BLaER1 treated with 17β-estradiol and CSF1 and Interleukin-3, amounts not matched to agents 10 nM and 100 nM (cell line): ENCODE measurements at regions not wholly inside any gene's neighbourhood (a gene's known extent, or its start where the extent isn't known, plus 50 kb on each side); places are given as distances from the start of the nearest gene placed in this dataset.

Experiments
- H3K27ac ChIP-seq, 11 experiments: shearing (Covaris generic); formaldehyde crosslinking; 2 replicates each; pipeline ENCODE4 v1.8.1; 2022
- H3K27me3 ChIP-seq, 11 experiments: shearing (Covaris generic); formaldehyde crosslinking; 2 replicates each; pipeline ENCODE4 v1.8.1; 2022
- H3K36me3 ChIP-seq, 11 experiments: shearing (Covaris generic); formaldehyde crosslinking; 2 replicates each; pipeline ENCODE4 v1.8.1; 2022
- H3K4me1 ChIP-seq, 10 experiments: shearing (Covaris generic); formaldehyde crosslinking; 2 replicates each; pipeline ENCODE4 v1.8.1; 2022
- H3K4me2 ChIP-seq, 11 experiments: shearing (Covaris generic); formaldehyde crosslinking; 2 replicates each; pipeline ENCODE4 v1.8.1; 2022
- H3K4me3 ChIP-seq, 10 experiments: shearing (Covaris generic); formaldehyde crosslinking; 2 replicates each; pipeline ENCODE4 v1.8.1; 2022
- H3K9ac ChIP-seq, 11 experiments: shearing (Covaris generic); formaldehyde crosslinking; 2 replicates each; pipeline ENCODE4 v1.8.1; 2022
- H3K9me3 ChIP-seq, 11 experiments: shearing (Covaris generic); formaldehyde crosslinking; replicated peaks in 1 of 11; 2 replicates each; pipeline ENCODE4 v1.8.1; 2022
- H4K20me1 ChIP-seq, 11 experiments: shearing (Covaris generic); formaldehyde crosslinking; 2 replicates each; pipeline ENCODE4 v1.8.1; 2022
- Cebpa-rat ChIP-seq, 11 experiments: shearing (Covaris generic); IDR thresholded peaks; 2 replicates each; pipeline ENCODE4 v1.8.1; 2022

- no peaks in the 10 kb centered on the region for H3K4me1 ChIP-seq
- no peaks in the 10 kb centered on the region for H3K27me3 ChIP-seq
- no peak overlapping the region for H3K4me2 ChIP-seq
- H3K36me3 ChIP-seq = no peaks in the 10 kb centered on the region
- H3K9ac ChIP-seq = no peak overlapping the region
- H4K20me1 ChIP-seq = no peaks in the 10 kb centered on the region
- no peaks in the 10 kb centered on the region for H3K9me3 ChIP-seq
- H3K27ac ChIP-seq = no peak overlapping the region
- TF ChIP-seq Cebpa-rat (IDR thresholded peaks at IDR 0.05) = no peak
- no peak overlapping the region for H3K4me3 ChIP-seq
Measured at GRCh38 chr5:82925061-82925411, 152.2 kb downstream of the TMEM167A start.

GRCh38 chr5:82924226-82925060 lies 152.8 kb downstream of the TMEM167A start:
- Histone ChIP-seq H4K20me1 (no peaks in the 10 kb centered on the region), H3K4me3 (no peak overlapping the region), H3K9ac (no peak overlapping the region), H3K4me2 (no peak overlapping the region), H3K27me3 (no peaks in the 10 kb centered on the region), H3K36me3 (no peaks in the 10 kb centered on the region), H3K27ac (no peak overlapping the region), H3K9me3 (no peaks in the 10 kb centered on the region), H3K4me1 (no peaks in the 10 kb centered on the region)
- TF ChIP-seq Cebpa-rat (IDR thresholded peaks at IDR 0.05) = no peak

- no peaks in the 10 kb centered on the region for H3K36me3 ChIP-seq
- TF ChIP-seq Cebpa-rat (IDR thresholded peaks at IDR 0.05) = no peak
- no peak overlapping the region for H3K9ac ChIP-seq
- H3K4me2 ChIP-seq = no peak overlapping the region
- peaks cover 5 to 8% (median 7%) of the 10 kb centered on the region in 10 experiments; a peak in 19 of 20 replicates for H3K4me1 ChIP-seq
- H3K27ac ChIP-seq = no peak overlapping the region
- H3K9me3 ChIP-seq = no peaks in the 10 kb centered on the region; a peak in 2 of 22 replicates
- no peak overlapping the region for H3K4me3 ChIP-seq
- H3K27me3 ChIP-seq = no peaks in the 10 kb centered on the region
- no peaks in the 10 kb centered on the region for H4K20me1 ChIP-seq
Measured at GRCh38 chr5:82922086-82922734, 155.0 kb downstream of the TMEM167A start.

- Histone ChIP-seq H3K27ac (no peak overlapping the region), H3K4me1 (peaks cover 5 to 8% (median 7%) of the 10 kb centered on the region in 10 experiments; a peak in 19 of 20 replicates), H3K4me3 (no peak overlapping the region), H3K4me2 (peak overlapping the region; percentile 8 to 61 (median 52); a peak in 19 of 22 replicates), H4K20me1 (no peaks in the 10 kb centered on the region), H3K36me3 (no peaks in the 10 kb centered on the region; a peak in 1 of 22 replicates), H3K9ac (no peak overlapping the region), H3K27me3 (no peaks in the 10 kb centered on the region), H3K9me3 (peaks cover 18 to 28% (median 22%) of the 10 kb centered on the region in 11 experiments)
- TF ChIP-seq Cebpa-rat (IDR thresholded peaks at IDR 0.05) = no peak
Measured at GRCh38 chr5:82918311-82919031, 158.7 kb downstream of the TMEM167A start.

GRCh38 chr5:82917584-82917983 lies 159.6 kb downstream of the TMEM167A start:
- no peak overlapping the region for H3K4me3 ChIP-seq
- H4K20me1 ChIP-seq = no peaks in the 10 kb centered on the region
- H3K27me3 ChIP-seq = no peaks in the 10 kb centered on the region
- no peaks in the 10 kb centered on the region; a peak in 1 of 22 replicates for H3K36me3 ChIP-seq
- TF ChIP-seq Cebpa-rat (IDR thresholded peaks at IDR 0.05) = no peak
- H3K9me3 ChIP-seq = peaks cover 18 to 28% (median 22%) of the 10 kb centered on the region in 11 experiments
- peaks cover 5 to 8% (median 7%) of the 10 kb centered on the region in 10 experiments; a peak in 19 of 20 replicates for H3K4me1 ChIP-seq
- no peak overlapping the region for H3K4me2 ChIP-seq
- no peak overlapping the region for H3K27ac ChIP-seq
- H3K9ac ChIP-seq = no peak overlapping the region

- peaks cover 5 to 8% (median 7%) of the 10 kb centered on the region in 10 experiments; a peak in 19 of 20 replicates for H3K4me1 ChIP-seq
- no peaks in the 10 kb centered on the region for H4K20me1 ChIP-seq
- no peaks in the 10 kb centered on the region for H3K27me3 ChIP-seq
- H3K4me3 ChIP-seq = no peak overlapping the region
- no peak overlapping the region for H3K27ac ChIP-seq
- no peaks in the 10 kb centered on the region; a peak in 1 of 22 replicates for H3K36me3 ChIP-seq
- TF ChIP-seq Cebpa-rat (IDR thresholded peaks at IDR 0.05) = no peak
- no peak overlapping the region for H3K9ac ChIP-seq
- H3K4me2 ChIP-seq = no peak overlapping the region
- peaks cover 18 to 28% (median 22%) of the 10 kb centered on the region in 11 experiments for H3K9me3 ChIP-seq
Measured at GRCh38 chr5:82913971-82914370, 163.2 kb downstream of the TMEM167A start.

- H3K27me3 ChIP-seq = no peaks in the 10 kb centered on the region
- H3K9ac ChIP-seq = no peak overlapping the region
- no peak overlapping the region for H3K4me2 ChIP-seq
- no peak for TF ChIP-seq Cebpa-rat (IDR thresholded peaks at IDR 0.05)
- H3K9me3 ChIP-seq = peaks cover 18 to 28% (median 22%) of the 10 kb centered on the region in 11 experiments
- H4K20me1 ChIP-seq = no peaks in the 10 kb centered on the region
- no peak overlapping the region for H3K27ac ChIP-seq
- H3K4me3 ChIP-seq = no peak overlapping the region
- H3K4me1 ChIP-seq = no peaks in the 10 kb centered on the region
- no peaks in the 10 kb centered on the region; a peak in 1 of 22 replicates for H3K36me3 ChIP-seq
Measured at GRCh38 chr5:82912462-82912861, 164.7 kb downstream of the TMEM167A start.

- H3K4me2 ChIP-seq = 0 out of 22 replicates have a peak overlapping the region, but pooled peaks of 2 of the 11 experiments have one; percentile 6 to 18
- H3K9ac ChIP-seq = no peak overlapping the region
- no peaks in the 10 kb centered on the region for H3K4me1 ChIP-seq
- H4K20me1 ChIP-seq = no peaks in the 10 kb centered on the region
- H3K27me3 ChIP-seq = no peaks in the 10 kb centered on the region
- H3K36me3 ChIP-seq = no peaks in the 10 kb centered on the region; a peak in 1 of 22 replicates
- H3K9me3 ChIP-seq = peaks cover 16 to 25% (median 20%) of the 10 kb centered on the region in 11 experiments
- TF ChIP-seq Cebpa-rat (IDR thresholded peaks at IDR 0.05) = no peak
- no peak overlapping the region for H3K27ac ChIP-seq
- no peak overlapping the region for H3K4me3 ChIP-seq
Measured at GRCh38 chr5:82911910-82912309, 165.3 kb downstream of the TMEM167A start.

- Histone ChIP-seq H3K4me2 (no peak overlapping the region), H3K9ac (no peak overlapping the region), H4K20me1 (no peaks in the 10 kb centered on the region), H3K4me1 (no peaks in the 10 kb centered on the region), H3K9me3 (peaks cover 7 to 15% (median 10%) of the 10 kb centered on the region in 11 experiments; a peak in 19 of 22 replicates), H3K27ac (no peak overlapping the region), H3K4me3 (no peak overlapping the region), H3K36me3 (no peaks in the 10 kb centered on the region), H3K27me3 (no peaks in the 10 kb centered on the region)
- no peak for TF ChIP-seq Cebpa-rat (IDR thresholded peaks at IDR 0.05)
Measured at GRCh38 chr5:82910905-82911304, 166.3 kb downstream of the TMEM167A start.
